Skeletal muscle tissue (tissue), 3 donors: ENCODE measurements at regions not wholly inside any gene's neighbourhood (a gene's known extent, or its start where the extent isn't known, plus 50 kb on each side); places are given as distances from the start of the nearest gene placed in this dataset.

ENCODE experiments used
- H3K27ac ChIP-seq: one replicate; pipeline ENCODE4 v1.7.0; 2013; ENCODE audit warnings: mild to moderate bottlenecking, low read depth, low read length, inconsistent platforms
- H3K27me3 ChIP-seq, 3 donors: one replicate each; pipeline ENCODE4 v1.7.0; 2013; ENCODE audit warnings: low read length in 3 of 3; ENCODE audit not compliant: control insufficient read depth in 3 of 3, insufficient read depth in 3 of 3
- H3K36me3 ChIP-seq, 3 donors: one replicate each; pipeline ENCODE4 v1.7.0; 2013; ENCODE audit warnings: low read length in 3 of 3; ENCODE audit not compliant: control insufficient read depth in 3 of 3, insufficient read depth in 3 of 3
- H3K4me1 ChIP-seq, 3 donors: one replicate each; pipeline ENCODE4 v1.7.0; 2013; ENCODE audit warnings: low read length in 3 of 3, mild to moderate bottlenecking in 3 of 3; ENCODE audit not compliant: control insufficient read depth in 3 of 3, insufficient read depth in 3 of 3
- H3K4me3 ChIP-seq, 3 donors: one replicate each; pipeline ENCODE4 v1.7.0; 2013; ENCODE audit warnings: low read length in 3 of 3
- H3K9ac ChIP-seq, 3 donors: one replicate each; pipeline ENCODE4 v1.7.0; 2013; ENCODE audit warnings: low read length in 3 of 3, mild to moderate bottlenecking in 3 of 3, moderate library complexity in 2 of 3, low read depth in 1 of 3
- H3K9me3 ChIP-seq, 3 donors: one replicate each; pipeline ENCODE4 v1.7.0; 2013; ENCODE audit warnings: low read length in 3 of 3; ENCODE audit not compliant: control insufficient read depth in 3 of 3
- donor health status: Osteomylitis.

GRCh38 chr2:128564551-128564950, 245.9 kb upstream of the HS6ST1 start:
- no peak overlapping the region for H3K4me3 ChIP-seq
- no peaks in the 10 kb centered on the region for H3K36me3 ChIP-seq
- H3K27me3 ChIP-seq: no peaks in the 10 kb centered on the region
- no peak overlapping the region for H3K9ac ChIP-seq
- no peaks in the 10 kb centered on the region for H3K9me3 ChIP-seq
- H3K4me1 ChIP-seq: peaks cover 4 to 6% (median 5%) of the 10 kb centered on the region in 3 donors
- no peak overlapping the region for H3K27ac ChIP-seq

- Histone ChIP-seq H3K4me1 (peaks cover 4 to 6% (median 5%) of the 10 kb centered on the region in 3 donors), H3K4me3 (no peak overlapping the region), H3K36me3 (no peaks in the 10 kb centered on the region), H3K27ac (no peak overlapping the region), H3K27me3 (no peaks in the 10 kb centered on the region), H3K9ac (no peak overlapping the region), H3K9me3 (no peaks in the 10 kb centered on the region)
Measured at GRCh38 chr2:128565441-128565840, 246.8 kb upstream of the HS6ST1 start.

GRCh38 chr2:128566671-128567070, 248.0 kb upstream of the HS6ST1 start:
- Histone ChIP-seq H3K36me3 (no peaks in the 10 kb centered on the region), H3K27ac (no peak overlapping the region), H3K27me3 (no peaks in the 10 kb centered on the region), H3K9me3 (no peaks in the 10 kb centered on the region), H3K9ac (no peak overlapping the region), H3K4me1 (peaks cover 4 to 6% (median 5%) of the 10 kb centered on the region in 3 donors), H3K4me3 (no peak overlapping the region)

- Histone ChIP-seq H3K4me3 (no peak overlapping the region), H3K9me3 (no peaks in the 10 kb centered on the region), H3K27me3 (peaks cover 0 to 2% (median 0%) of the 10 kb centered on the region in 3 donors), H3K4me1 (peaks cover under 1% of the 10 kb centered on the region in 3 donors), H3K27ac (no peak overlapping the region), H3K9ac (no peak overlapping the region), H3K36me3 (no peaks in the 10 kb centered on the region)
Measured at GRCh38 chr2:128568106-128568505, 249.4 kb upstream of the HS6ST1 start.

GRCh38 chr2:128573116-128573515, 254.4 kb upstream of the HS6ST1 start:
- H3K9me3 ChIP-seq: no peaks in the 10 kb centered on the region
- no peak overlapping the region for H3K9ac ChIP-seq
- H3K4me3 ChIP-seq: no peak overlapping the region
- H3K27ac ChIP-seq: no peak overlapping the region
- H3K27me3 ChIP-seq: peaks cover 0 to 3% (median 3%) of the 10 kb centered on the region in 3 donors
- no peaks in the 10 kb centered on the region for H3K4me1 ChIP-seq
- no peaks in the 10 kb centered on the region for H3K36me3 ChIP-seq

GRCh38 chr2:128573531-128573930, 254.9 kb upstream of the HS6ST1 start:
- Histone ChIP-seq H3K27me3 (peaks cover 0 to 3% (median 3%) of the 10 kb centered on the region in 3 donors), H3K4me1 (no peaks in the 10 kb centered on the region), H3K27ac (no peak overlapping the region), H3K9ac (no peak overlapping the region), H3K36me3 (no peaks in the 10 kb centered on the region), H3K9me3 (no peaks in the 10 kb centered on the region), H3K4me3 (no peak overlapping the region)

- no peak overlapping the region for H3K4me3 ChIP-seq
- no peak overlapping the region for H3K27ac ChIP-seq
- no peaks in the 10 kb centered on the region for H3K36me3 ChIP-seq
- H3K9me3 ChIP-seq: no peaks in the 10 kb centered on the region
- H3K9ac ChIP-seq: no peak overlapping the region
- peaks cover 0 to 5% (median 3%) of the 10 kb centered on the region in 3 donors for H3K27me3 ChIP-seq
- H3K4me1 ChIP-seq: no peaks in the 10 kb centered on the region
Measured at GRCh38 chr2:128577141-128577930, 258.7 kb upstream of the HS6ST1 start.

- no peak overlapping the region for H3K27ac ChIP-seq
- no peaks in the 10 kb centered on the region for H3K9me3 ChIP-seq
- no peaks in the 10 kb centered on the region for H3K4me1 ChIP-seq
- H3K36me3 ChIP-seq: no peaks in the 10 kb centered on the region
- peaks cover 0 to 3% (median 2%) of the 10 kb centered on the region in 3 donors for H3K27me3 ChIP-seq
- no peak overlapping the region for H3K9ac ChIP-seq
- H3K4me3 ChIP-seq: no peak overlapping the region
Measured at GRCh38 chr2:128578406-128579390, 260.0 kb upstream of the HS6ST1 start.

- Histone ChIP-seq H3K27ac (no peak overlapping the region), H3K9ac (no peak overlapping the region), H3K9me3 (peaks cover 0 to 2% (median 0%) of the 10 kb centered on the region in 3 donors), H3K36me3 (no peaks in the 10 kb centered on the region), H3K27me3 (peaks cover 0 to 2% (median 0%) of the 10 kb centered on the region in 3 donors), H3K4me3 (no peak overlapping the region), H3K4me1 (no peaks in the 10 kb centered on the region)
Measured at GRCh38 chr2:128579825-128580224, 261.2 kb upstream of the HS6ST1 start.
